ENCODE measurements at regions not wholly inside any gene's neighbourhood (a gene's known extent, or its start where the extent isn't known, plus 50 kb on each side); places are given as distances from the start of the nearest gene placed in this dataset.

GRCh38 chr7:17054206-17054605 is 172.4 kb upstream of the AGR3 start:
- no peak for DNase-seq

GRCh38 chr7:17054836-17055235 is 173.1 kb upstream of the AGR3 start:
- DNase-seq = no peak

- DNase-seq = no peak
Observed at GRCh38 chr7:17055596-17055995, 173.8 kb upstream of the AGR3 start.

- DNase-seq = no peak
Observed at GRCh38 chr7:17056491-17057142, 174.8 kb upstream of the AGR3 start.

- no peak for DNase-seq
Observed at GRCh38 chr7:17057143-17057509, 175.3 kb upstream of the AGR3 start.

- peak; percentile 69 to 91 for DNase-seq
Observed at GRCh38 chr7:17058568-17058967, 176.8 kb upstream of the AGR3 start.

GRCh38 chr7:17060051-17060450 is 178.3 kb upstream of the AGR3 start:
- peak in 1 of 2 donors; percentile 10 for DNase-seq

GRCh38 chr7:17061443-17061842 is 179.7 kb upstream of the AGR3 start:
- no peak for DNase-seq

- no peak for DNase-seq
Observed at GRCh38 chr7:17062151-17063044, 180.6 kb upstream of the AGR3 start.

GRCh38 chr7:17063045-17063383 is 181.2 kb upstream of the AGR3 start:
- DNase-seq = peak in 1 of 2 donors; percentile 56

GRCh38 chr7:17067691-17068090 is 185.9 kb upstream of the AGR3 start:
- peak in 1 of 2 donors; percentile 13 for DNase-seq

GRCh38 chr7:17069146-17069545 is 187.4 kb upstream of the AGR3 start:
- DNase-seq = peak; percentile 91 to 92

- peak in 1 of 2 donors; percentile 72 for DNase-seq
Observed at GRCh38 chr7:17070231-17070708, 188.5 kb upstream of the AGR3 start.

- DNase-seq = no peak
Observed at GRCh38 chr7:17071866-17072265, 190.1 kb upstream of the AGR3 start.

- no peak for DNase-seq
Observed at GRCh38 chr7:17075601-17076255, 193.9 kb upstream of the AGR3 start.

- no peak for DNase-seq
Observed at GRCh38 chr7:17078298-17078697, 196.5 kb upstream of the AGR3 start.

GRCh38 chr7:17083392-17084165 is 201.8 kb upstream of the AGR3 start:
- no peak for DNase-seq

- DNase-seq = no peak
Observed at GRCh38 chr7:17084166-17084475, 202.3 kb upstream of the AGR3 start.

- DNase-seq = no peak
Observed at GRCh38 chr7:17085186-17085585, 203.4 kb upstream of the AGR3 start.

GRCh38 chr7:17086403-17086802 is 204.6 kb upstream of the AGR3 start:
- DNase-seq = no peak

GRCh38 chr7:17090751-17091150 is 207.7 kb upstream of the AHR start:
- no peak for DNase-seq

GRCh38 chr7:17093461-17093860 is 205.0 kb upstream of the AHR start:
- DNase-seq = peak; percentile 15 to 59

All from inflammatory macrophage (primary cell).